Thyroid gland (tissue), 4 donors: ENCODE measurements at regions not wholly inside any gene's neighbourhood (a gene's known extent, or its start where the extent isn't known, plus 50 kb on each side); places are given as distances from the start of the nearest gene placed in this dataset.

Experiments used
- CTCF ChIP-seq, 6 experiments: fragments of 200-600 bp in 3 of 6; fragments of 450-650 bp in 3 of 6; sonication (generic) in 3 of 6; IDR thresholded peaks; one replicate each; pipeline ENCODE4 v1.5.1; 2016 to 2019; ENCODE audit warnings: antibody characterized with exemption in 6 of 6, mild to moderate bottlenecking in 2 of 6, inconsistent platforms in 1 of 6, moderate library complexity in 1 of 6
- POLR2A ChIP-seq, 2 donors: fragments of 450-650 bp; IDR thresholded peaks; one replicate each; pipeline ENCODE4 v1.6.1; 2017; ENCODE audit warnings: antibody characterized with exemption in 2 of 2, mild to moderate bottlenecking in 2 of 2, moderate library complexity in 1 of 2

- TF ChIP-seq CTCF (IDR thresholded peaks at IDR 0.05) (no peak), POLR2A (IDR thresholded peaks at IDR 0.05) (no peak)
These were observed 80.4 kb upstream of the KMT2C start for GRCh38 chr7:152516216-152516615.
